ENCODE measurements at regions not wholly inside any gene's neighbourhood (a gene's known extent, or its start where the extent isn't known, plus 50 kb on each side); places are given as distances from the start of the nearest gene placed in this dataset.

- Histone ChIP-seq H3K27ac (replicated peaks) (no peak overlapping the region), H3K4me3 (replicated peaks; ENCODE audit: insufficient read depth, low read length) (no peak overlapping the region), H3K27me3 (ENCODE audit: insufficient read depth, poor library complexity, severe bottlenecking) (no peaks in the 10 kb centered on the region)
- no peak for TF ChIP-seq SPI1 (IDR thresholded peaks at IDR 0.05; ENCODE audit: borderline replicate concordance, low read depth)
- no peak for DNase-seq (ENCODE audit: low read depth in 1 of 2, low spot score in 1 of 2)
Measured at GRCh38 chr6:77231438-77232305, 231.6 kb downstream of the HTR1B start.

- Histone ChIP-seq H3K27me3 (ENCODE audit: insufficient read depth, poor library complexity, severe bottlenecking) (no peaks in the 10 kb centered on the region), H3K27ac (replicated peaks) (no peak overlapping the region), H3K4me3 (replicated peaks; ENCODE audit: insufficient read depth, low read length) (no peak overlapping the region)
- DNase-seq (ENCODE audit: low read depth in 1 of 2, low spot score in 1 of 2): no peak
- TF ChIP-seq REST (IDR thresholded peaks at IDR 0.05; ENCODE audit: insufficient replicate concordance, low read depth) (no peak), CTCF (IDR thresholded peaks at IDR 0.05; ENCODE audit: insufficient read depth, low read length) (no peak), GABPA (IDR thresholded peaks at IDR 0.05; ENCODE audit: low read depth) (no peak), POLR2AphosphoS5 (IDR thresholded peaks at IDR 0.05; ENCODE audit: low read depth) (no peak), SPI1 (IDR thresholded peaks at IDR 0.05; ENCODE audit: borderline replicate concordance, low read depth) (no peak)
Measured at GRCh38 chr6:77228279-77228678, 235.0 kb downstream of the HTR1B start.

- no peaks in the 10 kb centered on the region for H3K27me3 ChIP-seq (ENCODE audit: insufficient read depth, poor library complexity, severe bottlenecking)
- no peak overlapping the region for H3K27ac ChIP-seq (replicated peaks)
- no peak for DNase-seq (ENCODE audit: low read depth in 1 of 2, low spot score in 1 of 2)
- H3K4me3 ChIP-seq (replicated peaks; ENCODE audit: insufficient read depth, low read length): no peak overlapping the region
- TF ChIP-seq GABPA (IDR thresholded peaks at IDR 0.05; ENCODE audit: low read depth) (no peak), SPI1 (IDR thresholded peaks at IDR 0.05; ENCODE audit: borderline replicate concordance, low read depth) (no peak), CTCF (IDR thresholded peaks at IDR 0.05; ENCODE audit: insufficient read depth, low read length) (no peak), REST (IDR thresholded peaks at IDR 0.05; ENCODE audit: insufficient replicate concordance, low read depth) (no peak), POLR2AphosphoS5 (IDR thresholded peaks at IDR 0.05; ENCODE audit: low read depth) (no peak)
Measured at GRCh38 chr6:77217896-77218295, 245.4 kb downstream of the HTR1B start.

GRCh38 chr6:77205936-77206335 lies 257.4 kb downstream of the HTR1B start:
- no peak overlapping the region for H3K4me3 ChIP-seq (replicated peaks; ENCODE audit: insufficient read depth, low read length)
- no peak overlapping the region for H3K27ac ChIP-seq (replicated peaks)
- no peaks in the 10 kb centered on the region for H3K27me3 ChIP-seq (ENCODE audit: insufficient read depth, poor library complexity, severe bottlenecking)
- TF ChIP-seq SPI1 (IDR thresholded peaks at IDR 0.05; ENCODE audit: borderline replicate concordance, low read depth) (no peak), REST (IDR thresholded peaks at IDR 0.05; ENCODE audit: insufficient replicate concordance, low read depth) (no peak), GABPA (IDR thresholded peaks at IDR 0.05; ENCODE audit: low read depth) (no peak), CTCF (IDR thresholded peaks at IDR 0.05; ENCODE audit: insufficient read depth, low read length) (no peak), POLR2AphosphoS5 (IDR thresholded peaks at IDR 0.05; ENCODE audit: low read depth) (no peak)
- no peak for DNase-seq (ENCODE audit: low read depth in 1 of 2, low spot score in 1 of 2)

Measured in HL-60 (cell line).